HCT116 (cell line): ENCODE measurements at regions not wholly inside any gene's neighbourhood (a gene's known extent, or its start where the extent isn't known, plus 50 kb on each side); places are given as distances from the start of the nearest gene placed in this dataset.

Source experiments
- ATAC-seq: fragments of 200-7000 bp; cut with Tn5 transposase; 2 replicates; pipeline ENCODE4 v1.9.1; 2020; ENCODE audit warnings: mild to moderate bottlenecking, moderate library complexity
- BruUV-seq: library from RNA; stranded (reverse); fragments of 400-500 nt; replicated peaks from 2 replicates; lab custom pipeline; 2021; lab: Mats Ljungman, UMichigan
- CTCF ChIA-PET: fragments of 300-600 bp; sonication (Branson Sonifier 250); formaldehyde crosslinking; loops from one replicate; lab custom pipeline; 2021; ENCODE audit warnings: antibody characterized with exemption; lab: Charles Lee
- POLR2A ChIA-PET: fragments of 300-600, 350-600 bp; sonication (Branson Sonifier 250); formaldehyde crosslinking; loops from one replicate; lab custom pipeline; 2021; ENCODE audit warnings: antibody characterized with exemption; lab: Charles Lee
- RAD21 ChIA-PET, 2 experiments: fragments of 300-600 bp; sonication (Branson Sonifier 250); formaldehyde crosslinking; loops; one replicate each; lab custom pipeline; 2023; ENCODE audit warnings: low total read pairs in 2 of 2; ENCODE audit not compliant: uncharacterized antibody in 2 of 2, unreplicated experiment in 2 of 2, low non-redundant PET in 1 of 2; lab: Charles Lee
- DNase-seq: peaks from one replicate; pipeline ENCODE4 v3.0.0-alpha.2; 2010; ENCODE audit warnings: low read depth, low spot score
- H2AFZ ChIP-seq: fragments of 200-600 bp; shearing (Covaris generic), sonication (generic); 2 replicates; pipeline ENCODE4 v1.6.1; 2017; ENCODE audit warnings: low read depth, mixed run types, mixed read lengths, antibody characterized with exemption, low read length; ENCODE audit not compliant: poor library complexity, severe bottlenecking
- H3K27ac ChIP-seq: 2 replicates; pipeline ENCODE4 v1.5.1; 2012; ENCODE audit warnings: low read depth, low read length
- H3K27me3 ChIP-seq: fragments of 200-600 bp; sonication (generic); 2 replicates; pipeline ENCODE4 v1.6.1; 2016; ENCODE audit warnings: mixed run types, low read length, mixed read lengths; ENCODE audit not compliant: insufficient read depth
- H3K36me3 ChIP-seq, 2 experiments: fragments of 200-500 bp in 1 of 2; fragments of 200-600 bp in 1 of 2; sonication (Bioruptor generic) in 1 of 2; sonication (generic) in 1 of 2; 2 replicates each; pipeline versions ENCODE4 v1.5.1 to v1.6.1; 2014 to 2016; ENCODE audit warnings: low read length in 2 of 2, inconsistent platforms in 1 of 2, mixed read lengths in 1 of 2, mixed run types in 1 of 2; ENCODE audit not compliant: insufficient read depth in 2 of 2, control insufficient read depth in 1 of 2
- H3K4me1 ChIP-seq, 2 experiments: fragments of 200-600 bp in 1 of 2; sonication (generic) in 1 of 2; 2 replicates each; pipeline versions ENCODE4 v1.5.1 to v1.6.1; 2012 to 2017; ENCODE audit warnings: low read length in 2 of 2, inconsistent platforms in 1 of 2, mild to moderate bottlenecking in 1 of 2, mixed read lengths in 1 of 2, mixed run types in 1 of 2, moderate library complexity in 1 of 2; ENCODE audit not compliant: insufficient read depth in 2 of 2, control insufficient read depth in 1 of 2
- H3K4me2 ChIP-seq: fragments of 200-600 bp; sonication (generic); 2 replicates; pipeline ENCODE4 v1.6.1; 2017; ENCODE audit warnings: mixed run types, low read length, mixed read lengths
- H3K4me3 ChIP-seq, 2 experiments: fragments of 200-600 bp in 1 of 2; sonication (generic) in 1 of 2; replicated peaks in 1 of 2; 2 replicates each; pipeline ENCODE4 v1.5.1; 2011 to 2016; ENCODE audit warnings: low read length in 2 of 2, control low read depth in 1 of 2, low read depth in 1 of 2, mild to moderate bottlenecking in 1 of 2, mixed read lengths in 1 of 2, mixed run types in 1 of 2
- H3K79me2 ChIP-seq: fragments of 200-600 bp; sonication (generic); 2 replicates; pipeline ENCODE4 v1.6.1; 2017; ENCODE audit warnings: mild to moderate bottlenecking, mixed run types, low read length, moderate library complexity, mixed read lengths; ENCODE audit not compliant: insufficient read depth
- H3K9ac ChIP-seq: fragments of 200-600 bp; sonication (generic); 2 replicates; pipeline ENCODE4 v1.6.1; 2016; ENCODE audit warnings: low read length, mixed read lengths
- H3K9me2 ChIP-seq: fragments of 200-600 bp; sonication (generic), shearing (Covaris generic); 2 replicates; pipeline ENCODE4 v1.6.1; 2017; ENCODE audit warnings: mixed run types, mild to moderate bottlenecking, moderate library complexity; ENCODE audit not compliant: insufficient read depth
- H3K9me3 ChIP-seq, 2 experiments: fragments of 200-500 bp in 1 of 2; fragments of 200-600 bp in 1 of 2; sonication (Bioruptor generic) in 1 of 2; sonication (generic) in 1 of 2; 2 replicates each; pipeline ENCODE4 v1.6.1; 2014 to 2017; ENCODE audit warnings: low read length in 2 of 2, mixed read lengths in 2 of 2, inconsistent platforms in 1 of 2, low read depth in 1 of 2, mild to moderate bottlenecking in 1 of 2, mixed run types in 1 of 2, moderate library complexity in 1 of 2; ENCODE audit not compliant: control insufficient read depth in 1 of 2, insufficient read depth in 1 of 2
- H4K20me1 ChIP-seq: fragments of 200-600 bp; sonication (generic), shearing (Covaris generic); 2 replicates; pipeline ENCODE4 v1.6.1; 2017; ENCODE audit warnings: mixed run types, mild to moderate bottlenecking, moderate library complexity; ENCODE audit not compliant: insufficient read depth
- CBX3 ChIP-seq: IDR thresholded peaks from 2 replicates; pipeline ENCODE4 v1.6.1; 2012; ENCODE audit warnings: low read depth
- EGR1 ChIP-seq: IDR thresholded peaks from 2 replicates; pipeline ENCODE4 v1.6.1; 2012; ENCODE audit warnings: low read depth
- ELF1 ChIP-seq: IDR thresholded peaks from 2 replicates; pipeline ENCODE4 v1.6.1; 2012; ENCODE audit warnings: low read depth, borderline replicate concordance
- EZH2 ChIP-seq: fragments of 200-600 bp; sonication (generic); IDR thresholded peaks from 2 replicates; pipeline ENCODE4 v1.6.1; 2017; ENCODE audit warnings: antibody characterized with exemption, mixed run types
- EZH2phosphoT487 ChIP-seq: fragments of 200-600 bp; IDR thresholded peaks from 2 replicates; pipeline ENCODE4 v1.6.1; 2018; ENCODE audit warnings: antibody characterized with exemption, borderline replicate concordance
- FOSL1 ChIP-seq: IDR thresholded peaks from 2 replicates; pipeline ENCODE4 v1.6.1; 2012; ENCODE audit warnings: low read depth
- JUND ChIP-seq: IDR thresholded peaks from 2 replicates; pipeline ENCODE4 v1.6.1; 2012
- MAX ChIP-seq: IDR thresholded peaks from 2 replicates; pipeline ENCODE4 v1.6.1; 2012
- POLR2AphosphoS5 ChIP-seq: IDR thresholded peaks from 2 replicates; pipeline ENCODE4 v1.6.1; 2011; ENCODE audit warnings: mild to moderate bottlenecking, low read depth, low read length, moderate library complexity
- RAD21 ChIP-seq: IDR thresholded peaks from 2 replicates; pipeline ENCODE4 v1.6.1; 2012; ENCODE audit warnings: low read depth, mild to moderate bottlenecking
- SP1 ChIP-seq: IDR thresholded peaks from 2 replicates; pipeline ENCODE4 v1.6.1; 2012; ENCODE audit warnings: low read depth
- SRF ChIP-seq: IDR thresholded peaks from 2 replicates; pipeline ENCODE4 v1.6.1; 2012; ENCODE audit warnings: low read depth
- TCF7L2 ChIP-seq: IDR thresholded peaks from 2 replicates; pipeline ENCODE4 v1.7.0; 2011; ENCODE audit warnings: borderline replicate concordance, inconsistent platforms; ENCODE audit not compliant: insufficient read depth, insufficient read length; ENCODE audit errors: extremely low read depth
- YY1 ChIP-seq: IDR thresholded peaks from 2 replicates; pipeline ENCODE4 v1.6.1; 2011; ENCODE audit warnings: low read length, low read depth, moderate library complexity, mild to moderate bottlenecking; ENCODE audit not compliant: insufficient replicate concordance; ENCODE audit errors: extremely low read depth
- ZFX ChIP-seq: fragments of 450-650 bp; IDR thresholded peaks from 2 replicates; pipeline ENCODE4 v1.6.1; 2017
- ZNF274 ChIP-seq: fragments of 200-500 bp; sonication (Bioruptor generic); IDR thresholded peaks from 2 replicates; pipeline ENCODE4 v1.6.1; 2014; ENCODE audit warnings: mild to moderate bottlenecking, low read depth, low read length, inconsistent platforms
- intact Hi-C: fragments of 100-400 bp; cut with micrococcal nuclease; formaldehyde crosslinking; loops from 2 replicates; pipeline ENCODE4 v1.10.0; 2022
- TF ChIP-seq, protein P1 (sequence below): IDR thresholded peaks from 2 replicates; pipeline ENCODE4 v1.6.1; 2012; ENCODE audit warnings: low read depth

GRCh38 chr20:53838311-53838868 lies 232.0 kb downstream of the BCAS1 start:
- Histone ChIP-seq H3K9me3 (no peaks in the 10 kb centered on the region), H3K9ac (no peak overlapping the region), H3K27me3 (no peaks in the 10 kb centered on the region), H3K4me3 (no peak overlapping the region), H3K36me3 (no peaks in the 10 kb centered on the region), H3K9me2 (no peaks in the 10 kb centered on the region), H3K27ac (no peak overlapping the region)
- POLR2A ChIA-PET, result no interaction called here
- RAD21 ChIA-PET, result no interaction called here
- TF ChIP-seq CBX3 (no peak), FOSL1 (no peak), EZH2phosphoT487 (no peak), MAX (no peak), ZNF274 (no peak), POLR2AphosphoS5 (no peak), ZFX (no peak), YY1 (no peak), TCF7L2 (no peak), EZH2 (no peak), SP1 (no peak), JUND (no peak), ELF1 (no peak), RAD21 (no peak), SRF (no peak), EGR1 (no peak)
- TF ChIP-seq, protein P1, sequence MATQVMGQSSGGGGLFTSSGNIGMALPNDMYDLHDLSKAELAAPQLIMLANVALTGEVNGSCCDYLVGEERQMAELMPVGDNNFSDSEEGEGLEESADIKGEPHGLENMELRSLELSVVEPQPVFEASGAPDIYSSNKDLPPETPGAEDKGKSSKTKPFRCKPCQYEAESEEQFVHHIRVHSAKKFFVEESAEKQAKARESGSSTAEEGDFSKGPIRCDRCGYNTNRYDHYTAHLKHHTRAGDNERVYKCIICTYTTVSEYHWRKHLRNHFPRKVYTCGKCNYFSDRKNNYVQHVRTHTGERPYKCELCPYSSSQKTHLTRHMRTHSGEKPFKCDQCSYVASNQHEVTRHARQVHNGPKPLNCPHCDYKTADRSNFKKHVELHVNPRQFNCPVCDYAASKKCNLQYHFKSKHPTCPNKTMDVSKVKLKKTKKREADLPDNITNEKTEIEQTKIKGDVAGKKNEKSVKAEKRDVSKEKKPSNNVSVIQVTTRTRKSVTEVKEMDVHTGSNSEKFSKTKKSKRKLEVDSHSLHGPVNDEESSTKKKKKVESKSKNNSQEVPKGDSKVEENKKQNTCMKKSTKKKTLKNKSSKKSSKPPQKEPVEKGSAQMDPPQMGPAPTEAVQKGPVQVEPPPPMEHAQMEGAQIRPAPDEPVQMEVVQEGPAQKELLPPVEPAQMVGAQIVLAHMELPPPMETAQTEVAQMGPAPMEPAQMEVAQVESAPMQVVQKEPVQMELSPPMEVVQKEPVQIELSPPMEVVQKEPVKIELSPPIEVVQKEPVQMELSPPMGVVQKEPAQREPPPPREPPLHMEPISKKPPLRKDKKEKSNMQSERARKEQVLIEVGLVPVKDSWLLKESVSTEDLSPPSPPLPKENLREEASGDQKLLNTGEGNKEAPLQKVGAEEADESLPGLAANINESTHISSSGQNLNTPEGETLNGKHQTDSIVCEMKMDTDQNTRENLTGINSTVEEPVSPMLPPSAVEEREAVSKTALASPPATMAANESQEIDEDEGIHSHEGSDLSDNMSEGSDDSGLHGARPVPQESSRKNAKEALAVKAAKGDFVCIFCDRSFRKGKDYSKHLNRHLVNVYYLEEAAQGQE, result no peak
- TF ChIP-seq, all 23 proteins: peak for 0
- DNase-seq (no peak), ATAC-seq (no peak)
- no peaks in the 10 kb centered on the region for H3K79me2 ChIP-seq
- intact Hi-C loops, result no loop called here
- no peak overlapping the region for H2AFZ ChIP-seq
- H3K4me2 ChIP-seq, result no peak overlapping the region
- H4K20me1 ChIP-seq, result no peaks in the 10 kb centered on the region
- CTCF ChIA-PET, result no interaction called here
- peaks cover 19 to 32% of the 10 kb centered on the region in 2 experiments for H3K4me1 ChIP-seq
- no TSS peak for BruUV-seq
